ENCODE measurements at regions not wholly inside any gene's neighbourhood (a gene's known extent, or its start where the extent isn't known, plus 50 kb on each side); places are given as distances from the start of the nearest gene placed in this dataset.

DNA sequence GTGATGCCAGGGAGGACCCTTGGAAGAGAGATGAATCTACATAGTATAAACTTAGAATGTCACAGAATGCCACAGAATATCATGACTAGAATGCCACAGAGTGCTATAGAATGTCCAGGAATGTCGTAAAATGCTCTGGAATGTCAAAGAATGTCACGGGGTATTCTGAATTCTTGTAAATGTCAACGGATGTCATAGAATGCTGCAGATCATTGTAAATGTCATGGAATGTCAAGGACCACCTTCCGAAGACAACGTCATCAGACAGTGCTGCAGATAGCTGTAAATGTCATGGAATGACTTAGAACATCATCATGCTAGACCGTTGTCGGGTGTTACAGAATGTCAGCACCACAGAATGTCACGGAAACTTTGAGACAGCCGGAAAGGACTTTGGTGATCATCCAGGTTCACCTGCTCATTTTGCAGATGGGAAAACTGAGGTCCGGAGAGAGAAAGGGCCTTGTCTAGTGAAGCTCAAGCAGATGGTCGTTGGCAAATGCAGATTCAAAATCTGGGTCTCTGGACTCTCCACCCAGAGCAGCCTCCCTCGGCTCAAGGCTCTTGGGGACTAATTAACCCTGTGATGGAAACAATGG lies 117.1 kb downstream of the LHX2 start:
- ChIA-PET CTCF (interaction anchor here (1.0 kb wide), 1 partner anchor 266 kb away, joined by 3 read pairs; no protein-coding TSS in a partner anchor), POLR2A (no interaction called here)
- intact Hi-C loops (cut with micrococcal nuclease) (loop anchor here (5.0 kb wide), 3 partner anchors 264 to 726 kb away; no protein-coding TSS in a partner anchor), dilution Hi-C loops (cut with MboI; ENCODE audit: extremely low pct_ligation_motif_present, low sequenced_read_pairs) (no loop called here)
- H3K9me3 ChIP-seq (replicated peaks; ENCODE audit: control insufficient read depth, insufficient read depth, low read length), result no peaks in the 10 kb centered on the region
- no TSS peak for BruUV-seq (replicated peaks)
- no peaks in the 10 kb centered on the region for H3K9me1 ChIP-seq (replicated peaks; ENCODE audit: control insufficient read depth, extremely low read depth, insufficient read depth, low read length)
- no peak overlapping the region for H2AFZ ChIP-seq (ENCODE audit: low read depth, low read length)
- TF ChIP-seq EZH2 (IDR thresholded peaks at IDR 0.05; ENCODE audit: borderline replicate concordance, low read depth, low read length, severe bottlenecking) (no peak), MYC (IDR thresholded peaks at IDR 0.05; ENCODE audit: low read depth, low read length) (no peak), JUN (IDR thresholded peaks at IDR 0.05; ENCODE audit: borderline replicate concordance, insufficient read depth, insufficient read length, low read depth) (no peak), FOS (IDR thresholded peaks at IDR 0.05; ENCODE audit: borderline replicate concordance, insufficient read depth, low read length) (no peak), POLR2A (IDR thresholded peaks at IDR 0.05; ENCODE audit: low read depth, low read length) (no peak), GATA2 (IDR thresholded peaks at IDR 0.05; ENCODE audit: insufficient read depth, insufficient read length, low read depth, low read length) (no peak), POLR2AphosphoS5 (IDR thresholded peaks at IDR 0.05; ENCODE audit: insufficient read depth, low read depth, low read length) (no peak)
- TF ChIP-seq, protein P1, sequence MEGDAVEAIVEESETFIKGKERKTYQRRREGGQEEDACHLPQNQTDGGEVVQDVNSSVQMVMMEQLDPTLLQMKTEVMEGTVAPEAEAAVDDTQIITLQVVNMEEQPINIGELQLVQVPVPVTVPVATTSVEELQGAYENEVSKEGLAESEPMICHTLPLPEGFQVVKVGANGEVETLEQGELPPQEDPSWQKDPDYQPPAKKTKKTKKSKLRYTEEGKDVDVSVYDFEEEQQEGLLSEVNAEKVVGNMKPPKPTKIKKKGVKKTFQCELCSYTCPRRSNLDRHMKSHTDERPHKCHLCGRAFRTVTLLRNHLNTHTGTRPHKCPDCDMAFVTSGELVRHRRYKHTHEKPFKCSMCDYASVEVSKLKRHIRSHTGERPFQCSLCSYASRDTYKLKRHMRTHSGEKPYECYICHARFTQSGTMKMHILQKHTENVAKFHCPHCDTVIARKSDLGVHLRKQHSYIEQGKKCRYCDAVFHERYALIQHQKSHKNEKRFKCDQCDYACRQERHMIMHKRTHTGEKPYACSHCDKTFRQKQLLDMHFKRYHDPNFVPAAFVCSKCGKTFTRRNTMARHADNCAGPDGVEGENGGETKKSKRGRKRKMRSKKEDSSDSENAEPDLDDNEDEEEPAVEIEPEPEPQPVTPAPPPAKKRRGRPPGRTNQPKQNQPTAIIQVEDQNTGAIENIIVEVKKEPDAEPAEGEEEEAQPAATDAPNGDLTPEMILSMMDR (IDR thresholded peaks at IDR 0.05; ENCODE audit: extremely low read depth in 1 of 2, insufficient read depth in 1 of 2, low read depth in 1 of 2, low read length in 2 of 2), result no peak
- TF ChIP-seq, protein P2, sequence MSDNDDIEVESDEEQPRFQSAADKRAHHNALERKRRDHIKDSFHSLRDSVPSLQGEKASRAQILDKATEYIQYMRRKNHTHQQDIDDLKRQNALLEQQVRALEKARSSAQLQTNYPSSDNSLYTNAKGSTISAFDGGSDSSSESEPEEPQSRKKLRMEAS (IDR thresholded peaks at IDR 0.05; ENCODE audit: insufficient read depth, insufficient read length), result no peak
- no peak overlapping the region for H3K4me2 ChIP-seq (ENCODE audit: insufficient read depth, low read length)
- FAIRE-seq (no peak), DNase-seq (ENCODE audit: low read depth, low spot score) (no peak)
- H3K4me1 ChIP-seq (ENCODE audit: control insufficient read depth, extremely low read depth, insufficient read depth, low read length), result peaks cover 7% of the 10 kb centered on the region
- H4K20me1 ChIP-seq (replicated peaks; ENCODE audit: control insufficient read depth, extremely low read depth, insufficient read depth, low read length), result no peaks in the 10 kb centered on the region
- no peaks in the 10 kb centered on the region for H3K79me2 ChIP-seq (ENCODE audit: control insufficient read depth, insufficient read depth, low read length)
- no peaks in the 10 kb centered on the region for H3K27me3 ChIP-seq (ENCODE audit: control insufficient read depth in 2 of 2, insufficient read depth in 2 of 2, low read length in 2 of 2)
- H3K27ac ChIP-seq (ENCODE audit: insufficient read depth, low read depth, low read length), result no peak overlapping the region
- H3K4me3 ChIP-seq (replicated peaks in 1 of 3; ENCODE audit: insufficient read depth in 1 of 3, low read depth in 1 of 3, low read length in 3 of 3), result no peak overlapping the region
- no peaks in the 10 kb centered on the region for H3K36me3 ChIP-seq (ENCODE audit: control insufficient read depth in 2 of 2, extremely low read depth in 1 of 2, insufficient read depth in 2 of 2, low read length in 2 of 2)
- no peak overlapping the region for H3K9ac ChIP-seq (replicated peaks; ENCODE audit: extremely low read depth, insufficient read depth, low read length)
